ENCODE measurements at regions not wholly inside any gene's neighbourhood (a gene's known extent, or its start where the extent isn't known, plus 50 kb on each side); places are given as distances from the start of the nearest gene placed in this dataset.

DNA sequence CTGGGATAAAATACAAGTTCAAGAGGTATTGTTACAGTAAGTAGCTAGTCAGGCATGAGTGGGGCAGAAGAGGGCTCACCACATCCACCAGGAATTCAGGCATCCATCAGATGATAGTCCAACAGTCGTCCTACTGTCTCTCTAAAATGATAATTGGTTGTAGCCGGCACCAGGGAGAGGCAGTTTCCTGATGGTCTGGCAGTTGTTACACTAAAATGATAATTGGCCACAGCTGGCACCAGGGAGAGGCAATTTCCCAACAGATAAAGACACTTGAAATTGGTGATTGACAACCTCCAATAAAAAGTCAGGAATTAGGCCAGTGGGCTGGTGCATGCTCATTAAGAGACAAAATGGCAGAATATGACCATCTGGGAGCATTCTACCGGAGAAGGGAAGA, 545.8 kb downstream of the AMY1C start:
- Histone ChIP-seq H3K9me3 (no peaks in the 10 kb centered on the region), H3K27me3 (replicated peaks; ENCODE audit: control insufficient read depth, insufficient read depth, low read length) (no peaks in the 10 kb centered on the region), H3K4me3 (ENCODE audit: low read depth, low read length) (no peak overlapping the region), H3K4me1 (no peaks in the 10 kb centered on the region), H3K36me3 (ENCODE audit: control insufficient read depth, insufficient read depth, low read length) (no peaks in the 10 kb centered on the region)
- intact Hi-C loops (cut with micrococcal nuclease; ENCODE audit: unreplicated experiment): no loop called here
- no peak overlapping the region for H3K27ac Mint-ChIP-seq (ENCODE audit: unreplicated experiment)
- TF ChIP-seq, protein P1, sequence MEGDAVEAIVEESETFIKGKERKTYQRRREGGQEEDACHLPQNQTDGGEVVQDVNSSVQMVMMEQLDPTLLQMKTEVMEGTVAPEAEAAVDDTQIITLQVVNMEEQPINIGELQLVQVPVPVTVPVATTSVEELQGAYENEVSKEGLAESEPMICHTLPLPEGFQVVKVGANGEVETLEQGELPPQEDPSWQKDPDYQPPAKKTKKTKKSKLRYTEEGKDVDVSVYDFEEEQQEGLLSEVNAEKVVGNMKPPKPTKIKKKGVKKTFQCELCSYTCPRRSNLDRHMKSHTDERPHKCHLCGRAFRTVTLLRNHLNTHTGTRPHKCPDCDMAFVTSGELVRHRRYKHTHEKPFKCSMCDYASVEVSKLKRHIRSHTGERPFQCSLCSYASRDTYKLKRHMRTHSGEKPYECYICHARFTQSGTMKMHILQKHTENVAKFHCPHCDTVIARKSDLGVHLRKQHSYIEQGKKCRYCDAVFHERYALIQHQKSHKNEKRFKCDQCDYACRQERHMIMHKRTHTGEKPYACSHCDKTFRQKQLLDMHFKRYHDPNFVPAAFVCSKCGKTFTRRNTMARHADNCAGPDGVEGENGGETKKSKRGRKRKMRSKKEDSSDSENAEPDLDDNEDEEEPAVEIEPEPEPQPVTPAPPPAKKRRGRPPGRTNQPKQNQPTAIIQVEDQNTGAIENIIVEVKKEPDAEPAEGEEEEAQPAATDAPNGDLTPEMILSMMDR (IDR thresholded peaks at IDR 0.05; ENCODE audit: insufficient read depth in 1 of 2, low read depth in 1 of 2, low read length in 1 of 2, severe bottlenecking in 1 of 2, unreplicated experiment in 1 of 2): no peak
- H3K9me3 Mint-ChIP-seq (ENCODE audit: unreplicated experiment): no peaks in the 10 kb centered on the region
- no peaks in the 10 kb centered on the region for H3K36me3 Mint-ChIP-seq (ENCODE audit: insufficient read depth, unreplicated experiment)
- H3K27me3 Mint-ChIP-seq (ENCODE audit: insufficient read depth, unreplicated experiment): no peaks in the 10 kb centered on the region
- no peaks in the 10 kb centered on the region for H3K4me1 Mint-ChIP-seq (ENCODE audit: low read depth, unreplicated experiment)
- CTCF ChIA-PET: no interaction called here
- POLR2A ChIA-PET: no interaction called here
- H3K4me3 Mint-ChIP-seq (ENCODE audit: unreplicated experiment): no peak overlapping the region
- DNase-seq: no peak
- BruUV-seq (replicated peaks): no TSS peak

DNA sequence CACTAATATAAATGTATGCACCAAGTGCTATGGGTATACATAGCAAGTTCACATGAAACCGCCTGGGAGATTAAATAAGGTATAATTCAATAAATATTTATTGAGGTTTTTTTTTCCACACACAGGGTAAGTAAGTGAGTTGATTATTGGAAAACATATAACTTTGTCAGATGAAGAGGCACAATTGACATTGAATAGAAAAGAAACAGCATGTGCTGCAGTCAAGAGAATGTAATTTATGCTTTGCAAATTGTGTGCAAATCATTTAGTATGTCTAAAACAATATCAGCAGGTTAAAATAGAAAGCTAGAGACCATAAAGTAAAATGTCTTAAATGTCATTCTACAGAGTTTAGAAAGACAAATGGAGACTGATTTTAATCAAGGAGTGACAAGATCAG, 560.0 kb downstream of the AMY1C start:
- BruUV-seq (replicated peaks): no TSS peak
- Mint-ChIP-seq H3K27ac (ENCODE audit: unreplicated experiment) (no peak overlapping the region), H3K27me3 (ENCODE audit: insufficient read depth, unreplicated experiment) (peaks cover 2% of the 10 kb centered on the region), H3K36me3 (ENCODE audit: insufficient read depth, unreplicated experiment) (no peaks in the 10 kb centered on the region), H3K9me3 (ENCODE audit: unreplicated experiment) (peaks cover 9% of the 10 kb centered on the region), H3K4me1 (ENCODE audit: low read depth, unreplicated experiment) (no peaks in the 10 kb centered on the region), H3K4me3 (ENCODE audit: unreplicated experiment) (no peak overlapping the region)
- intact Hi-C loops (cut with micrococcal nuclease; ENCODE audit: unreplicated experiment): no loop called here
- Histone ChIP-seq H3K27me3 (replicated peaks; ENCODE audit: control insufficient read depth, insufficient read depth, low read length) (no peaks in the 10 kb centered on the region), H3K4me1 (no peaks in the 10 kb centered on the region), H3K4me3 (ENCODE audit: low read depth, low read length) (no peak overlapping the region), H3K36me3 (ENCODE audit: control insufficient read depth, insufficient read depth, low read length) (no peaks in the 10 kb centered on the region), H3K9me3 (no peaks in the 10 kb centered on the region)
- TF ChIP-seq, protein P1 (IDR thresholded peaks at IDR 0.05; ENCODE audit: insufficient read depth in 1 of 2, low read depth in 1 of 2, low read length in 1 of 2, severe bottlenecking in 1 of 2, unreplicated experiment in 1 of 2): no peak
- POLR2A ChIA-PET: no interaction called here
- CTCF ChIA-PET: no interaction called here
- no peak for DNase-seq

DNA sequence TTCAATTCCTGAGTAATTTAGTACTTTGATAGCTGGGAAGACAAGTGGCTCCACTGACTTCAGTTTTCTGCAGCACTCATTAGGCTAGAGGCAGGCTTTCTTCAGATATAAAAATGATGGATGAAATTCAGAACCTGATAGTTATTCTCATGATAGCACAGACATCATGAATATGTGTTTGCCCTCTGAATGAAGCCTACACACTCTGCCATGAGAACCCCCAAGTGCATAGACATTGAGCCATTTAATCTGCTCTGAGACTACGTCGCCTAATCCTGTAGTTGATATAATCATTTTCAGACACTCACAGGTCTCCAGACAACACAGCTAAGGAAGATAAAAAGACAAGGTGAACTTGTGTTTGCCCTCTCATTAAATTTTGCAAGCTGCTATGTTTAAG, 566.1 kb downstream of the AMY1C start:
- H3K9me3 Mint-ChIP-seq (ENCODE audit: unreplicated experiment): no peaks in the 10 kb centered on the region
- no peaks in the 10 kb centered on the region for H3K4me1 ChIP-seq
- no peaks in the 10 kb centered on the region for H3K4me1 Mint-ChIP-seq (ENCODE audit: low read depth, unreplicated experiment)
- TF ChIP-seq, protein P1 (IDR thresholded peaks at IDR 0.05; ENCODE audit: insufficient read depth in 1 of 2, low read depth in 1 of 2, low read length in 1 of 2, severe bottlenecking in 1 of 2, unreplicated experiment in 1 of 2): no peak
- CTCF ChIA-PET: no interaction called here
- no TSS peak for BruUV-seq (replicated peaks)
- H3K36me3 Mint-ChIP-seq (ENCODE audit: insufficient read depth, unreplicated experiment): no peaks in the 10 kb centered on the region
- no peaks in the 10 kb centered on the region for H3K36me3 ChIP-seq (ENCODE audit: control insufficient read depth, insufficient read depth, low read length)
- H3K27me3 ChIP-seq (replicated peaks; ENCODE audit: control insufficient read depth, insufficient read depth, low read length): no peaks in the 10 kb centered on the region
- no peaks in the 10 kb centered on the region for H3K9me3 ChIP-seq
- no peak overlapping the region for H3K4me3 ChIP-seq (ENCODE audit: low read depth, low read length)
- H3K4me3 Mint-ChIP-seq (ENCODE audit: unreplicated experiment): no peak overlapping the region
- no peaks in the 10 kb centered on the region for H3K27me3 Mint-ChIP-seq (ENCODE audit: insufficient read depth, unreplicated experiment)
- intact Hi-C loops (cut with micrococcal nuclease; ENCODE audit: unreplicated experiment): no loop called here
- no peak for DNase-seq
- POLR2A ChIA-PET: no interaction called here
- H3K27ac Mint-ChIP-seq (ENCODE audit: unreplicated experiment): no peak overlapping the region
